HG03108 (cell line): ENCODE measurements at regions not wholly inside any gene's neighbourhood (a gene's known extent, or its start where the extent isn't known, plus 50 kb on each side); places are given as distances from the start of the nearest gene placed in this dataset.
"Not testable (repeated sequence)": the region's sequence is repeated elsewhere in the genome, so short reads cannot be mapped to it uniquely, and the experiment has no call there.

Experiments used
- ATAC-seq: cut with Tn5 transposase; IDR thresholded peaks from one replicate; pipeline ENCODE4 v1.9.1; 2021; ENCODE audit warnings: moderate library complexity; ENCODE audit not compliant: unreplicated experiment

DNA sequence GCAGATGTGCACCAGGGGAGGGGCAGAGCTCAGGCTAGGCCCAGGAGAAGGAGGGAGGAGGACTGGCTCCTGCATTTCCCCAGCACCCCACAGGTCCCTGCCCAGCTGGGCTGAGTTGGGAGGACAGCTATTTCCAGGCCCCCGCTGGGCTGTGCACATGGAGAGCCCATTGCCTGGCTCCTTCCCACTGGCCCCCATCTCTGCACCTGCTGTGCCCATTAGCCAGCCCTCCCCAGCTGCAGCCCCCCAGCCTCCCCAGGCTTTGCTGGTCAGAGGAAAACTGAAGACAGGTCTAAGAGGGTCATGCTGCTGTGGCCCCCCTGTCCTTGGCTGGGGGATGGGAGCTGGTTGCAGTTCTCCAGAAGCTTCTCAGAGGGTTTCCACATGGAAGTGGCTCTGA is 81.8 kb upstream of the SHANK2 start:
- no peak for ATAC-seq

DNA sequence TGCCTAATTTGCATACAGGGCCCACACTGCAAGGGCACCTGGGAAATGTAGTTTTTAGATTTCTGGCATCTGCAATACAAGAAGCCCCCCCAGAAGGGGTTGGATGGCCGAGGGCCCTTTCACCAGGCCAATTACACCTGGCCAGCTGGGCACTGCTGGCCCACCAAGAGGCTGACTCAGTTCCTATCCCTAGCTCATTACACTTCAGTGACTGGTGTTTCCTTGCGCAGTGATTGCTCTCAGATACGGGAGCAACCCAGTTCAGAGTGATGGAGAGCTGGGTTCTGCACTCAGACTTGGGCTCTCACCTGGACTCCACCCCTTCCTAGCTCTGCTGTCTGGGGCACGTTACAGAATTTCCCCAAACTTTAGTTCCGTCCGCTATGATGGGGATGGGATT is 81.1 kb upstream of the SHANK2 start:
- no peak for ATAC-seq

DNA sequence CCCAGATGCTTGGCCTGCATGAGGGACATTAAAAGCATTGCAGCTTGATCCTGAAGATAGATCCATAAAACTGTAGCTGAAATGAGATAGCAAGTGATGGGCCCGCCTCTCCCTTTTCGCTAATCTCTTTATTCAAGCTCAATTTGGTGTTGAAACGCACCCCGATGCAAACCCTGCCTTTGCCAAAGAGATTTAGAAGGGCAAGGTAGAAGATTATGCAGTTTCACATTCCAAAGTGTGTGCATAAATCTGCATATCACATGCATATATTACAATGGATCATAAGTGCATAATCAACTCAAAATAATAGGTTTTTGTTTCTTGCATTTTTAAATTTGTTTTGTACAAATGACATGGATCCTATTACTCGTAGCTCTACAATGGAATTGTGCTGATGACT is 80.1 kb upstream of the SHANK2 start:
- no peak for ATAC-seq

DNA sequence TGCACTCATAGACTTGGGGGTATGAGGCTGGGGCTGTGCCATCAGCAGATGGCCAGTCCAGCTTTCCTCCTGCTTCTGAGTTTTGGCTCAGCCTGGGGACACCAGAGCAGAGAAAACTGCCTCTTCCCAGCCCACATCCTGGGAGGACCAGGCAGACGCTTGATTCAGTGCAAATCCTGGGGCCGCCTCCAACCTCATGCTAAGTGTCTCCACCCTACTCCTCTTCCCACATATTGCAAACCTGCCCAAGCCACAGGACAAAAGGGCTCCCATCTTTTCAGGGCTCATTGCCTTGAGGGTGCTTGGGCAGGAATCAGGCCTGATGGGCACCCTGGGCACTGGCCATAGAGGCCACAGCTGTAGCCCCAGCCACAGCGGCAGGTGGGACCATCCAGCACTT is 79.7 kb upstream of the SHANK2 start:
- ATAC-seq = no peak

DNA sequence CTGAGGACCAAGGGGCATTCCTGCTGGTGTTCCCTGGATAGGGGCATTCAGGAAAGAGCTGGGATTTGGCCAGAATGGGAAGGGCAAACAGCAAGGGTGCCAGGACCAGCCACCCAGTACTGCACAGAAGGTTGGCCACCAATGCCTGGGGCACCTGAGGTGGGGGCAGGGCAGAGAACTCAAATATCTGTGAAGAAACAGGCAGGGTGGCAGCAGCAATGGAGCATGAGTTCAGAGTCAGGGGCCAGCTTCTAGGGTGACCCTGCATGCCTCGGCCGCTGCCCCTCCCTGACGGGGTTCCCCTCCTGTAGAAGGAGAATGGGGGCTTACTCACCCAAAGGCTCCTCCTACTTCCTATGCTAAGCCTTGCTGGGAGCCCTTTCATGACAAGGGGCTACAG is 79.3 kb upstream of the SHANK2 start:
- no peak for ATAC-seq

DNA sequence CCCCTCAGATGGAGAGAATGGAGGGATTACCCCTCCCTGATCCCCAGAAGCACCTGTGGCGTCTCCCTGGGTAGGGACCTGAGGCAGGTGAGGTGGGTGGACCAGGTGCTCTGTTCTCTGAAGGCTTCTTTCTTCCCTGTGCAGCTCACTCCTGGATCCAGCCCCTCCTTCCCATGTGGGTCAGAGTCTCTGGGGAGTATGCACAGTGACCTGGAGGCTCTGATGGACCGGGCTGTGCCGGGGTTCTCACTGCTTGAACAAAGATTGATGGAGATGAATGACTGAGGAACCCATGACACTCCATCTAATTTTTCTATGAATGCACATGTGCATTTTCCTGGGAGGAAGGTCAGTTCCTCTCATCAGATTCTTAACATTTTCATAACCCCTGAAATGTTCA is 78.6 kb upstream of the SHANK2 start:
- no peak for ATAC-seq

DNA sequence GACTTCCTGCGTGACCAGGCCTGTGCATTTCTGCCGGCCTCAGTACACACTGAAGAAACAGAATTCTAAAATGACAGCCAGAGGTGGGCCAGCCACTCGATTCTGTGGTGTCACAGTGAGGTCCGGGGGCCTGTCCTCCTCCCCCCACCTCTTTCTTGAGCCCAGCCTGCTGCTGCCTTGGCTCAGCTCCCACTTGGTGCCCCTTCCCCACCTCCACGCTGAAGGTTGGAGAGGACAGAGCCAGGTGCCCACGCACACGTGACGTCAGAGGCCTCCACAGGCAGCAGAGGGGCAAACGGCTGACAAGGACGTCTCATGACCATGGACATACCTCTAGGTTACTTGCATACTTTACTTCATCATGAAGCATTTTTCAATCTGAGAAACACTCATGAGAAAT is 78.0 kb upstream of the SHANK2 start:
- no peak for ATAC-seq

DNA sequence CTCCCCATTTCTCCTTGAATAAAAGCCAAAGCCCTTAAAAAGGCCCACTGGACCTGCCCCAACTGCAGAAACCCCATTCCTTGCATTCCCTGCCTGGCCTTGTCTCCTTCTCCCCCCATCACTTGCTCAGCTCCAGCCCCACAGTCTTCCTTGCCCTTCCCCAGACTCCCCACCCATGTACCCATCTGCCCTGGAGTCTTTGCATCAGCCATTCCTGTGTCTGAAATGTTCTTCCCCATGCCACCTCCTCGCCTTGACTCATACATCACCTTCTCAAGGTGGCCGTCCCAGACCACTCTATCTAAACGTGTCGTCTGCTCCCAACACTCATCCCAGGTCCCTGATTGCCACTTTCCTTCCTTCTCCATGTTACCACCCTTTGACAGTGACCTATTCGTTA is 77.4 kb upstream of the SHANK2 start:
- no peak for ATAC-seq

DNA sequence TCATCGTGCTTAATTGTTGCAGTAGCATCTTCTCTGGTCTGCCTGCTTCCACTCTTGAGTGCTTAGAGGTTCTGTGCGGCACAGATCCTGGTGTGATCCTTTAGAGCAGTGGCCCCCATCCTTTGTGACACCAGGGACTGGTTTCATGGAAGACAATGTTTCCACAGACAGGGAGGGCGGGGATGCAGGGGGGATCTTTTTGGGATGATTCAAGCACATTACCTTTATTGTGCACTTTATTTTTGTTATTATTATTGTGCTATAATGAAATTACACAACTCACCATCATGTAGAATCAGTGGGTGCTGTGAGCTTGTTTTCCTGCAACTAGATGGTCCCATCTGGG is 76.8 kb upstream of the SHANK2 start:
- no peak for ATAC-seq

DNA sequence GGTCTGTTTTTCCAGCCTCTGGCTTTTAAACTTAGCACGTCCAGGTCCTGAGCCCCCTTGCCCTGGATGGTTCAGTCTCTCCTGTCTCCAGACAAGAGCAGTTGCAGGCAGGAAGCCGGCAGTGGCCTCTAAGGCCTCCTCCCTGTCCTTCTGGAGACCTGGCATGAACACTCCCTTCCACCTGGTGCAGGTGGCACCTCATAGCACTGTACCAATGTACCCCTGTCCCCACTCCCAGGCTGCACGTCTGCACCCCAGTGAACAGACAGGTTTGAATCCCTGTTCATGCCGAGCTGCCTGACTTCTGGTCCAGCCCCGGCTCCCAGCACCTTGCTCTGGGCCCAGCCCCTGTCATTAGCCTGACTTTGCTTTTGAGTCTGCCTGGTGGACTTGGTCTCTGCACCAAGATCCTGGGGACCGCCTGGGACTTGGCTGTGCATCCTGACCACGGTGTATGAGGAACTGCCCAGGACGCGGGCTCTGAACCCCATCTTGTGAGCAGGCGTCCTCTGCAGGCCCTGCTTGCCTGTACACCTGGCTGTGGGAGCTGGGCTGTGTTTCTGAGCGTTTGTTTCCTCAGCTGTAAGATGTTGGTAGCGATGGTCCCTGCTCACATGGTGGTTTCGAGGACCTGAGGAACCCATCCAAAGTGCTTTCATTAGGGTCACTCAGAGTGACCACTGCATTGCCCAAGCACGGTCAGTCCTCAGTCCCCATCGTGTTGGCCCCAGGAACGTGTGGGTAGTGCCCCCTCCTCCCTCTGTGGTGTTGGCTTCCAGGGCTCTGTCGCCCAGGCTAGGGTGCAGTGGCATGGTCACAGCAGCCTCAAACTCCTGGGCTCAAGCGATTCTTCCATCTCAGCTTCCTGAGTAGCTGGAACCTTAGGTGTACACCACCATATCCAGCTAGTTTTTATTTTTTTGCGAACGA is 75.0 kb upstream of the SHANK2 start:
- no peak for ATAC-seq

DNA sequence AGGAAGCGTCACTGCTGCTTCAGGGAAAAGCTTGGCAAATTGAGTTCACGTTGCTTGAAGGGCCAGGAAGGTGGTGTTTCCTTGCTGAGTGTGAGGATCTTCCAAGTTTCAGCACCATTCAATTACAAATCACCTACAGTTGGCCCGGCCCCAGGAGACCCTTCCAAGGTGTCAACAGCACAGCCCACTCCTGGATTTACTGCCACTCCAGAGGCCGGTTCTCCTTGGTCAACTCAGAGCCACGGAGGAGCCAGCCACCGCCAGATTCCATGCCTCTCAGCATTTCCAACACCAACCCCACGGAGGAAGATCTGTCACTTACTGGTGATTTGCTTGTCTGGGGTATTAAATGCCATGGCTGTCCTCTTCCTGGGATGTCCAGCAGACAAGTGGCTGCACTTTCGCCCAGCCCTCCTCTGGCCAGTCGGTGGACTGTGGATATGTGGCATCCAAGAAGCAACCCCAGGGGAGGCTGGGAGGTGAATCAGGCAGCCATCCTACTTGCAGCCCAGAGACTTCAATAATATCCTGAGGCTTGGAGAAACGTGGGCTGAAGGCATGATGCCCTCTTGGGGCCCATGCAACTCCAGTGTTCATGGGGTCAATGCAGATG is 74.1 kb upstream of the SHANK2 start:
- ATAC-seq = no peak

DNA sequence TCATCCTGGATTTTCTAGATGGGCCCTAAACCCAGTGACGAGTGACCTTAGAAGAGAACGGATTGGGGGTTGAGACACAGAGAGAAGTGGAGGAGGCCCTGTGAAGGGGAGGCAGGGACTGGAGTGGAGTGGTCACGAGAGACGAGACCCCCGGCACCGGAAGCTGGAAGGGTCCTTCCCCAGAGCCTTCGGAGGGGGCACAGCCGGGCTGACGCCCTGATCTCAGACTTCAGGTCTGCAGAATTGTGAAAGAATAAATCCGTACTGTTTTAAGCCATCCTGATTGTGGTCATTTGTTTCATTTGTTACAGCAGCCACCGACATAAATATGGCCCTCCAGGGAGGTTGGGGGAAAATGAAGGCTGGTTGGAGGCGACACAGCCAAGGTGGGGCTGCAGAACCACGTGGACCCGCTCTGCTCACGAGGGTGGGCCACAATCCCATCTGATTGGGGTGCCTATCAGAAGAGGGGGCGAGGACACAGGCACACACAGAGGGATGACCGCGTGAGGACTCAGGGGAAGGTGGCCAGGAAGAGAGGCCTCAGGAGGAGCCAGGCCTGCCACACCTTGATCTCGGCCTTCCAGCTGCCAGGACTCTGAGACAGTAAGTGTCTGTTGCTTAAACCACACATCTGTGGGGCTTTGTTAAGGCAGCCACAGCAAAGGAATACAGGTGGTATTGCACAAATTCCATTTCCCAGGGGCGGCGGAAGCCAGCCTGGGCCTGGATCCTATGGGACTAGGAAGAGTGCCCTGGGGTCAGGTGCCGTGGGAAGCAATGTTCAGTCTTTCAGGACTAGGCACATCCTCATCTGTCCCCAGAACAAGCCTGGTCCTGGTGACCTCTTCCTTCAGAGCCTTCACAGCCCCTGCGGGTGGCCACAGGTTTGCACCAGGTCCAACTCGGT is 73.3 kb upstream of the SHANK2 start:
- ATAC-seq = no peak

DNA sequence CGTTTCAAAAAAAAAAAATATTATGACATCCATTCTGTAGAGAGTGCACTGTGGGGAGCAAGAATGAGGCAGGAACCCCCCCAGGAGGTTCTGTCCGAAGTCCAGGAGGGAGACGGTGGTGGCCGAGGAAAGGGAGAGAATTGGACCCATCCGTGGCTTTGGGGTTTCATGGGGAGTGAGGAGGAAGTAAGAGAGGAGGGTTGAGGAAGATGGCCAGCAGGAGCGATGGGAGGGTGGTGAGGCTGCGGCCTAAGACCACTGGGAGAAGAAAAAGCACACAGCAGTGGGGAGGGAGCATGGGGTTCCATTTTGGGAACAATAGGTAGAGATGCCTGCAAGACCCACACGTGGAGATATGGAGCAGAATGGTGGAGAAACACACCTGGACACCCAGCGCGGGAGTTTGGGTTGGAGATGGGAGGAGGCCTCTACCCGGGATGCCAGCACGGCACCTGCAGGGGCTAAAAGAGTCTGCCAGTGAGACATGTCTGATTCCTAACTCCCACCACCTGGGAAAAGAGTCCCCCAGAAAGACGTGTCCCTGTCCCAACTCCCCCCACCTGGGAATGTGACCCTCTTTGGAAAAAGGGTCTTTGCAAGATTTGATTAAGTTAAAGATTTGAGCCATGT is 72.5 kb upstream of the SHANK2 start:
- no peak for ATAC-seq

DNA sequence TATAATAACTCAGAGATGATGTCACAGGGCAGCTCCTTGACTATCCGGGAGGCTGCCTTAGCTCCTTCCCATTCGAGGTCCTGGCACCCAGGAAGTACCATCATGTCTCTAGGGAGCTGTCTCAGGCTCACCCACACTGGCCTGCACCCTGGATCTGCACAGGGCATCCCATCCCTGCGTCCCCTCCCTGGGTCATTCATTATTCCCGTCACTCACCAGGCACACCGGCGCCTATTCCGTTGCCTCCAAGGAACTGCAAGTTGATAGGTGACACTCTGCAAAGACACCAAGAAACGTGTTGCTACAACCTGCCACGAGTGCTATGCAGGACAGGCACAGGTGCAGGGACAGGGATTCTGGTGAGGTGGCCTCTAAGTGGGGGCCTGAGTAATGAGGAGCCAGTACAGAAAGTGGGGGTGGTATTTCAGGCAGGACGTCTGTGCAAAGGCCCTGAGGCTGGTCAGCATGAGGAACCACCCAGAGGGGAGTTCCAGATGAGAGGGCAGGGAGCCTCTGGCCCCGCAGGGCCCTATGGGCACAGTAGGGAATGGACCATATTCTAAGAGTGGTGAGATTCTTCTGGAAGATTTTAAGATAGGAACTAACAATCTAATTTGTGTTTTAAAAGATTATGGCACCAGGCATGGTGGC is 71.6 kb upstream of the SHANK2 start:
- no peak for ATAC-seq

DNA sequence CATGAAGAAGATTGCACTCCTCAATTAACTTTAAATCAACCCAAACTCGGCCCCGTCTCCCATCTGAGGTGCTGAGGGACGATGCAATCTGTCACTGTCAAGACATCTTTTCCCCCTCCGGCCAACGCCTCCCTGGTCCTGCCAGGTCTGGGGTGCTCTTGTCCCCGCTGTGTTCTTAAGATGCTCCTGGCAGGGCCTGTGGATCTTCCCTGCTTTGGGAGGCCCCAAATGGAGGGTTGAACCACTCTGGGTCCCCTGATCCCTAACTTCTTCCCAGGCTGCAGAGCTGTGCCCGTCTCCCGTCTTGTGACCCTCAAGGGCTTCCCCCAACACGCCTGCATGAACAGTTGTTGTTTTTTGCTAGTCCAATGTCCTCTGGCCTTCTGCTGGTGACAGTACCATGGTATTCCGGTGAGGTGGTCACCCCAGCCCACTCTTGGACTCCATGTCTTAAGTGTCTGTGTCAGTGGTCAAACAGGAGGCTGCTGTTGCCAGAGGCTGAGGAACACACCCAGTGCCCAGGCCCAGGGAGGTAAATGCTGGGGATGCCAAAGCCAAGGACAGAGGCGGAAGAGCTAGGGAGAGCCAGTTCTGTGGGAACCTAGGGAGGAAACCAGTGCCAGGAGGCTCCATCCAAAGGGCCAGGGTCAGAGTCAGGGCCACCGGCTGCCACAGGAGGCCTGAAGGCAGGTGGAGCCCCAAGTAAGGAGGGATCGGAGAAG is 70.6 kb upstream of the SHANK2 start:
- ATAC-seq = no peak

DNA sequence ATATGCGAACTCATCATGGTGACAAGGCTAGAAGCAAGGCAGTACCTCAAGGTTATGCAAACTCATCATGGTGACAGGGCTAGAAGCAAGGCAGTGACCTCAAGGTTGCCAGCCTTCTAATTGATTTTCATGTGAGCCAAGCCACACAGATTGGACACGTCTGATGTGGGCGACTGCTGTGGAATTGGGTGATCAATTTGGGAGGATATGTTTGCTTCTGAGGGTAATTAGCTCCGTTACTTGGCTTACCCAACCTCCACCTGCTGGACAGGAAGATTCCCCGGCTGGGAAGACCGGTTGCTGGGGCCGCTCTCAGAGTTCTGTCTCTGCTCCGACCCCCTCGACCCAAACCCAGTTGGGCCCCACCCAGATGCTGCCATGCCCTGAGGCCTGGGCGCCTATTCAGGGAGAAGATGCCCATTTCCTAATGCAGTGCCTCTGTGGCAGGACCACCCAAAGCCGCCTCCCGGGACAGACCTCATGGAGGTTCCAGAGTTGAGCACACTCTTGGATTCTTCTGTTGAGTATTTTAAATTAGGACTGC is 69.9 kb upstream of the SHANK2 start:
- no peak for ATAC-seq

DNA sequence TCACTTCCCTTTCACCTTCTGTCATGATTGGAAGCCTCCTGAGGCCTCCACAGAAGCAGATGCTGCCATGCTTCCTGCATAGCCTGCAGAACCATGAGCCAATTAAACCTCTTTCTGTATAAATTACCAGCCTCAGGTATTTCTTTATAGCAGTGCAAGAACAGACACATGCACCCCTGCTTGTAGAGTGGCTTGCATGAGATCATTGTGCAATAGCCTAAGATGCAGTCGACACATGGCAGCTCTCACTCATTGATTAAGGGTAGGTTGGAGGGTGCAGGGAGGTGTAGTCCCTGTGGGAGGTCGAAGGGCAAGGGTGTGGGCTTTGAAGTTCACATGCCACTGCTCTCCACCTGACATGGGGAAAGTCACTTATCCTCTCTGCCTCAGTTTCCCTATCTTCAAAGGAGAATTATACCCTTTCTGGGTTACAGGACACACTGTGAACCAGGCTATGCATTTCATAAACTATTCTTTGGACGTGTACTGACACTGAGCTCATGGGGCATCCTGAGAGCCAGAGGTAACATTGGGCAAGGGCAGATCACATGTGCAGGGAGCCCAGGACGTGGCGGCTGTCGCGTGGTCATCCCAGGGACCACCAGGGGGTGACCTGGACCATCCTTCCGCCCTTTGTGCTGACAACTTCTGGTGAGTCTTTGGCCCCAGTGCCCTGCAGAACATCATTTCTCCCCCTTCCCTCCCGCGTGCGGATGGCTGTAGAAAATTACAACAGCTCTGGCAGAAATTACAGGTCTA is 69.2 kb upstream of the SHANK2 start:
- ATAC-seq = no peak

DNA sequence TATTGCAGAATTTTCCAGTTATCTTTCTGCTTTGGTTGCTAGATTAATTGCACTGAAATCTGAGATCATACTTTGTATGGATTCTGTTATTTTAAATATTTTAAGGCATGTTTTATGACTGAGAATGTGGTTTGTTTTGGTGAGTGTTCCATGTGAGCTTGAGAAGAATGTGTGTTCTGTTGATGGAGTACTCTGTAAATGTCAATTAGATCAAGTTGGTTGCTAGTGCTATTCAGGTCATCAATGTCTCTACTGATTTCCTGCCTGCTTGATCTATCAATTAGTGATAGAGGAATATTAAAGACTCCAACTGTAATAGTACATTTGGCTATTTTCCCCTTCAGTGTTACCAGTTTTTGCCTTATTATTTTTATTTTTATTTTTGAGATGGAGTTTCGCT is 64.3 kb upstream of the SHANK2 start:
- ATAC-seq = no peak

DNA sequence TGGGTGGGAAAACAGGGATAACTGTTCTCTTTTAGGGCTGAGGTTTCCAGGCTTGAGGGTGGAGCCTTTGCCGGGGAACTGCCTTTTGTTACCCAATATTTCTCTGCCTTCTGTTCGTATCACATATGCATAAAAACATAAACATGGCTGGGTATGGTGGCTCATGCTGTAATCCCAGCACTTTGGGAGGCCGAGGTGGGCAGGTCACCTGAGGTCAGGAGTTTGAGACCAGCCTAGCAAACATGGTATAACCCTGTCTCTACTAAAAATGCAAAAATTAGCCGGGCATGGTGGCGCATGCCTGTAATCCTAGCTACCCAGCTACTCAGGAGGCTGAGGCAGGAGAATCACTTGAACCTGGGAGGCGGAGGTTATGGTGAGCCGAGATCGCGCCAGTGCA is 60.2 kb upstream of the SHANK2 start:
- not testable (repeated sequence) for ATAC-seq
